IPS-15b (cell line): ENCODE measurements at regions not wholly inside any gene's neighbourhood (a gene's known extent, or its start where the extent isn't known, plus 50 kb on each side); places are given as distances from the start of the nearest gene placed in this dataset.
"Not testable (repeated sequence)": the region's sequence is repeated elsewhere in the genome, so short reads cannot be mapped to it uniquely, and the experiment has no call there.

Source experiments
- H3K27me3 ChIP-seq: one replicate; pipeline ENCODE4 v1.6.1; 2013; ENCODE audit warnings: low read length; ENCODE audit not compliant: control insufficient read depth, insufficient read depth
- H3K36me3 ChIP-seq: one replicate; pipeline ENCODE4 v1.6.1; 2013; ENCODE audit warnings: low read length; ENCODE audit not compliant: control insufficient read depth, insufficient read depth
- H3K4me1 ChIP-seq: one replicate; pipeline ENCODE4 v1.6.1; 2013; ENCODE audit warnings: mild to moderate bottlenecking, low read length; ENCODE audit not compliant: control insufficient read depth, insufficient read depth
- H3K4me3 ChIP-seq: one replicate; pipeline ENCODE4 v1.5.1; 2013; ENCODE audit warnings: low read depth, low read length
- H3K9ac ChIP-seq: one replicate; pipeline ENCODE4 v1.6.1; 2013; ENCODE audit warnings: low read depth, mild to moderate bottlenecking, low read length
- H3K9me3 ChIP-seq: one replicate; pipeline ENCODE4 v1.6.1; 2013; ENCODE audit warnings: mild to moderate bottlenecking, low read length; ENCODE audit not compliant: control insufficient read depth, insufficient read depth

DNA sequence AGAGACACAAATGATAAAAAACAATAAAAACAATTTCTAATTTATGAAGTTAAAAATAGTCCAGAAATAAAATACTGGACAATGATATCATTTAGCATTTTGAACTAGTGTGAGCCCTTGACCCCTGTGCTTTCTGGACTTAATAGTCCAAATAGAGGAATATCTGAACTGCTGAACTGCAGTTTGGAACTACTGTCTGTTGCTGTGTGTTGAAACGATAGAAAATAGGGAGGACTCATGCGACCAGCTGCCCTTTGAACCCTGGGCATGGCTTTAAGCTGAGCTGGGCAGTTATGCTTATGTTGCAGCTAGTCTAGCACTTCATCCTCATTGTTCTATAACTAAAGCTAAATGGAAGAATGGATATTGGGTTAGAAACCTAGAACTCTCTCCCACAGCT, 99.5 kb downstream of the FMR1NB start:
- Histone ChIP-seq H3K4me3 (no peak overlapping the region), H3K36me3 (no peaks in the 10 kb centered on the region), H3K9me3 (no peaks in the 10 kb centered on the region), H3K4me1 (no peaks in the 10 kb centered on the region), H3K9ac (no peak overlapping the region), H3K27me3 (no peaks in the 10 kb centered on the region)

DNA sequence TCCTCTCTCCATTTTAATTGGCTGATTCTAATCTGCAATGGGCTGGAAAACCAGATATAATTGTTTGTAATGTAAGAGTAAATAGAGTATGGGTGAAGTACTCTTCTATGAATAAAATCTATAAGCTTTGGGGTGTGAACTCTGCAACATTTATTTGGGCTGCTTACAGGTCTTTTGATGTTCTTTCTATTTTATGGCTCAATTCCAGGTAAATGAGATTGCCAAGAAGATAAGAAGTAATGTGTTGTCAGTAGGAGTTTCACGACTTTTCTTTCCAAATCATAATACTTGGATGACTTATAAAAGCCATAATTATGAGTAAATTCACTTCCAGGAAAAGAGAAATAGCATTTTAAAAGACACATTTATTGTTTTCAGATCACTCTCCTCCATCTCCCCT, 103.5 kb downstream of the FMR1NB start:
- no peaks in the 10 kb centered on the region for H3K9me3 ChIP-seq
- no peak overlapping the region for H3K4me3 ChIP-seq
- H3K27me3 ChIP-seq = no peaks in the 10 kb centered on the region
- H3K9ac ChIP-seq = no peak overlapping the region
- H3K36me3 ChIP-seq = no peaks in the 10 kb centered on the region
- H3K4me1 ChIP-seq = no peaks in the 10 kb centered on the region

DNA sequence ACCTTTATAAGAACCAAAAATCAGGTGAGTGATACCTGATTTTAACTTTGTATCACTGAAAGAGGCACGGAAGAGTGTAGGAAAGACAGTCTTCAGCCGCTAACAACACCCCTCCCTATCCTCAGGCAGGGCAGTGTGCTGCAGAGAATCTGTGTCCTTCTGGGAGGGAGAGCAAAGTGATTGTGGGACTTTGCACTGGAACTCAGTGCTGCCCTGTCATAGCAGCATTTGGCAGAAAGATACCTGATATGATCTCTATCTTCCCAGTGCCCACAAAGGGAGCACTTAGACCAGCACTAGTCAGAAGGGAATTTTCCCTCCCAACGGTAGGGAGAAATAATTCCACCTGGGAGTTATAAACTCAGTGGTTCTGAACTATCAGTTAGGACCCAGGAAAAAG, 139.0 kb downstream of the FMR1NB start:
- Histone ChIP-seq H3K36me3 (no peaks in the 10 kb centered on the region), H3K4me1 (no peaks in the 10 kb centered on the region), H3K9me3 (no peaks in the 10 kb centered on the region), H3K9ac (no peak overlapping the region), H3K4me3 (no peak overlapping the region), H3K27me3 (no peaks in the 10 kb centered on the region)

DNA sequence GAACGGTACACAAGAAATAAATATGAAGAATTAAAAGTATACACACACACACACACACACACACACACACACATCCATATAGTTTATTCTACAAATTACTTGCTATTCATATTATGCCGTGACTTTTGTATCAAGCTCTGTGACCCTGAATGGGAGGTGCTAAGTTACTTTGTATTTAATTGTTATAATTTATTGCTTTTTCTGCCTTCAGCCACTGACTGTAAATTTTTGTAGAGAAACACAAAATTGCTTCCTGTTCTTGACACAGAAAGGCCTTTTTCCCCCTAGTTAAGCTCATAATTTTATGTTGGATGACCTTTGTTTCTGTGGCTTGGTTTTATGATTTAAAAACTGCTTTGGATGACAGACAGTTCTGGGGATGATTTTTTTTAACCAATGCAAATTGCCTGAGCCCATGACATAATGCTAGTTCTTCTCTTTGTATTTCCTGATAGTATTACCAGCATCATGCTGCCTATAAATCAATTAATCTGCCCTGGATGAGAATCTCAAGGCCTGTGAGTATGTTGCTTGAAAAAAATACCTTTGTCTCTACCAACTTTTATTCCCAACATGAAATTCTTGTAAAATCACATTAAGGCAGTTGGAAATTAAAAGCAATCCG, 140.0 kb downstream of the FMR1NB start:
- no peak overlapping the region for H3K4me3 ChIP-seq

DNA sequence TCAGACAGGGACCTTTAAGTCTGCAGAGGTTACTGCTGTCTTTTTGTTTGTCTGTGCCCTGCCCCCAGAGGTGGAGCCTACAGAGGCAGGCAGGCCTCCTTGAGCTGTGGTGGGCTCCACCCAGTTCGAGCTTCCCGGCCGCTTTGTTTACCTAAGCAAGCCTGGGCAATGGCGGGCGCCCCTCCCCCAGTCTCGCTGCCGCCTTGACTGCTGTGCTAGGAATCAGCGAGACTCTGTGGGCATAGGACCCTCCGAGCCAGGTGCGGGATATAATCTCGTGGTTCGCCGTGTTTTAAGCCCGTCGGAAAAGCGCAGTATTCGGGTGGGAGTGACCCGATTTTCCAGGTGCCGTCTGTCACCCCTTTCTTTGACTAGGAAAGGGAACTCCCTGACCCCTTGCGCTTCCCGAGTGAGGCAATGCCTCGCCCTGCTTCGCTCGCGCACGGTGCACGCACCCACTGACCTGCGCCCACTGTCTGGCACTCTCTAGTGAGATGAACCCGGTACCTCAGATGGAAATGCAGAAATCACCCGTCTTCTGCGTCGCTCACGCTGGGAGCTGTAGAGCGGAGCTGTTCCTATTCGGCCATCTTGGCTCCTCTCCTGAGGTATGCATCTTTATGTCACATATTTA, 147.9 kb downstream of the FMR1NB start:
- H3K4me3 ChIP-seq, H3K9ac ChIP-seq, H3K4me1 ChIP-seq, H3K36me3 ChIP-seq, H3K27me3 ChIP-seq, H3K9me3 ChIP-seq: not testable (repeated sequence)

More for the DNA sequence above, 140.0 kb downstream of the FMR1NB start:
- H3K36me3 ChIP-seq = no peaks in the 10 kb centered on the region
- H3K9ac ChIP-seq = no peak overlapping the region
- H3K9me3 ChIP-seq = no peaks in the 10 kb centered on the region
- H3K27me3 ChIP-seq = no peaks in the 10 kb centered on the region
- no peaks in the 10 kb centered on the region for H3K4me1 ChIP-seq

DNA sequence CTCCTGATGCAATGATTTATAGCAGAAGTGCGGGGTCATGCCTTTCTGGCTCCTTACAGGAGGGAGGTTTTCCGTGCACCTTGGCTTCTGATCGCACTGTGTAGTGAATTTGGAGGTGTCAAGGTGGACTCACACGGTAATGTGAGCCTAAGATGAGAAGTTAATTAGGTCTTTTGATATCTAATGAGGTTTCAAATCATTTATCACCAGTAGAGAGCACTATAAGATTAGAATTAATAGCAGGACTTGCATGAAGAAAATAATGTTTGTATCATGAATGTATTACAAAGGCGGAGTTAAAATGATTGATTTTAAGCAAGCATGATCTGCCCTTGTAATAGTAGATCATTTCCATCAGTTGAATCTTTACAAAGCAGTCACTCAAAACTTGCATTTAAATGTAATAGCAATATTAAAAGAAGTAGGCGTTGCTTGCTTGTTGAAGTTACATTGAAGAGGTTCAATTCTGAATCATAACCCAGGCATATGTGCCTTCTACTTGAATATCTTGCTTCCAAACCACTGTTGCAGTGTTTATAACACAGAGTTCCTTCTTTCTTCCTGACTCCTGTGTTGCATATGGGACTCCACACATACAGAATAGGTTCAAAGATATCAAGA, 152.1 kb downstream of the FMR1NB start:
- Histone ChIP-seq H3K9ac (no peak overlapping the region), H3K27me3 (no peaks in the 10 kb centered on the region), H3K4me3 (no peak overlapping the region), H3K36me3 (no peaks in the 10 kb centered on the region), H3K4me1 (no peaks in the 10 kb centered on the region), H3K9me3 (no peaks in the 10 kb centered on the region)

DNA sequence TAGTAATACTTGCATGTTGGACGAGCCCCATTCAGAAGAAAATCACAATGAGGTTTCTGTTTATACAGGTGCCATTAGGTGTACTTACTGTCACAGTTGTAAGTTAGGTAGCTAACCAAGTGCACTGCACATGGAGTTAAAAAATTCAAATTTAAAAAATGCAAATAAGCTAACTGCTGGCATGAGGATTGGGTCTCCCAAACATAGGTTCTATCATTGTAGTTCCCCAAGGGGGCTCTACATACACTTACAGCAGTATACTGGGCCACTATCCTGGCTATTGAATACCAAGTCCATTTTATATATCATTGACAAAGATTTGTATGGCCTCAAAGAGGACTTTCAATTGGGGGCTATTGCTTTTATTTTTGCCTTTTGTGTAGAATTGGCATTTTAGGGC, 153.4 kb downstream of the FMR1NB start:
- no peak overlapping the region for H3K9ac ChIP-seq

DNA sequence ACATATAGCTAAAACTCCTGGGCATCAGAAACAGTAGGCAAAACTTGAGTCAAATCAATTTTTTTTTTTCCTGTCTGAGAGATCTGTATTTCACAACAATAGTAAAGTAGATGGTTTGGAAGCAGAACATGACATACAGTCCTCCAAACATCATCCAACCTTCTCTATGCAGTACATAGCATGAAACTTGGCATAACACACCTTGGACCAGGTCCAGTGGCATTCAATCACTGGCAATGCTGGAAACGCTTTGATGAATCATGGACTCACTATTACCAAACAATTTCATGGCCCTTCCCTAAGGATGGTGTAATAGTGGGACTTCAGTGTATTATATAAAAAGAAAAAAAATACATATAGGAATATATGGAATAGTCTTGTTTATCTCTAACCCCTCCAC, 154.6 kb downstream of the FMR1NB start:
- Histone ChIP-seq H3K4me3 (no peak overlapping the region), H3K9me3 (no peaks in the 10 kb centered on the region), H3K36me3 (no peaks in the 10 kb centered on the region), H3K9ac (no peak overlapping the region), H3K4me1 (no peaks in the 10 kb centered on the region), H3K27me3 (no peaks in the 10 kb centered on the region)

More for the DNA sequence above, 153.4 kb downstream of the FMR1NB start:
- Histone ChIP-seq H3K4me1 (no peaks in the 10 kb centered on the region), H3K36me3 (no peaks in the 10 kb centered on the region), H3K9me3 (no peaks in the 10 kb centered on the region), H3K27me3 (no peaks in the 10 kb centered on the region), H3K4me3 (no peak overlapping the region)

DNA sequence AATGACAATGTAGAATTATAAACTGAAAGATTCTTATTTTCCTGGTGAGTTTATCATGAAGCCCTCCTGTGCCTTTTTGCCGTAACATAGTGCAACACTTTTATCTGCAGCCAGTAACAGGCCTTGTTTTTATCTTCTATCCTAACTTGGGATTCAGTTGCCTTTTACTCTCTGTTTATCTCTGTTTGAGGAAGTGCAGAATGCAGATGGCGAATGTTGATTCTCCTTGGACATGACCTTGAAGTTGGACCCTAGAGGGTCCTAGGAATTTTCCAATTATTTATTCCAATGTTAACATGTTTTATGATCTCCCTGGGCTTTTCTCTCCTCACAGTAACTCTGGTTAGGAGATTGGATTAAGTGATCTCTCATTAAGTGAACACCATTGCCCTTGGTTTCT, 165.0 kb downstream of the FMR1NB start:
- no peaks in the 10 kb centered on the region for H3K4me1 ChIP-seq
- no peak overlapping the region for H3K4me3 ChIP-seq

DNA sequence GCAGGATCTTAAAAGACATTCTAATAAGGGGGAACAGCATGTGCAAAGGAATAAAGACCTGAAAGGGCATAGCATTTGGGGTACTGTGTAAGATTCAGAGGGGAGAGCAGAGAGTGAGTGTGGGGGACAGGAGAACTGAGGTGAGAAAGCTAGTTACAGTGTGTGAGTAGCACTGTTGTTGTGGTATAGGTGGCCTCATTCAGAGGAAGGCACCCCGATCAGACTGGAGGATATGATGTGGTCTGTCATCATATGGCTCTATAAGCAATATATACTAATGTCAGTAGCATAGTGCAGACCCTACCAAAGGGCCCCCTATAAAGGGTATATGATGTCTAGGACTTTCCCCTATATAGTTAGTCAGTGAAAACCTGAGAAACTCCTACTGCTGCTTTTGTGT, 175.8 kb downstream of the FMR1NB start:
- no peaks in the 10 kb centered on the region for H3K9me3 ChIP-seq

More for the DNA sequence above, 165.0 kb downstream of the FMR1NB start:
- Histone ChIP-seq H3K9ac (no peak overlapping the region), H3K27me3 (no peaks in the 10 kb centered on the region), H3K36me3 (no peaks in the 10 kb centered on the region), H3K9me3 (no peaks in the 10 kb centered on the region)

DNA sequence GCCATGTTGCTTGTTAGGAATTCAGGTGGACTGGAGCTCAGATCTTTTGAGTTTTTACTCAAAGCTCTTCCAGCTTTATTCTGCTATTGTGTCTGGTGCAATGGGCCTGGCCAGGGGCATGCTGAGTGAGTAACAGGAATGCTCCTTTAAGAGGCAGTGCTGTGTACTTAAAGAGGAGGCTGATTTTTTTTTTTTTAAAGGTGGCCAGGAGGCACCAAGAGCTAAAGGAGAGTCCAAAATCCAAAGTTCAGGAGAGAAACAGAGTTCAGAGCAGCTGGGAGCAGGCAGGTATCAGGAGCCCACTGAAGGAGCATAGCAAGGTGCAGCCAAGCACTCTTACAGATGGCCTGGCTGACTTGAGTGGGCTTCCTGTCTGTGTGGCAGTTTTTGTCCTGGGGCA, 178.7 kb downstream of the FMR1NB start:
- H3K9me3 ChIP-seq = no peaks in the 10 kb centered on the region
- no peaks in the 10 kb centered on the region for H3K27me3 ChIP-seq
- no peak overlapping the region for H3K9ac ChIP-seq
- H3K36me3 ChIP-seq = no peaks in the 10 kb centered on the region
- H3K4me3 ChIP-seq = no peak overlapping the region
- H3K4me1 ChIP-seq = no peaks in the 10 kb centered on the region

More for the DNA sequence above, 175.8 kb downstream of the FMR1NB start:
- no peak overlapping the region for H3K9ac ChIP-seq
- H3K27me3 ChIP-seq = no peaks in the 10 kb centered on the region
- no peaks in the 10 kb centered on the region for H3K4me1 ChIP-seq
- no peaks in the 10 kb centered on the region for H3K36me3 ChIP-seq
- no peak overlapping the region for H3K4me3 ChIP-seq

DNA sequence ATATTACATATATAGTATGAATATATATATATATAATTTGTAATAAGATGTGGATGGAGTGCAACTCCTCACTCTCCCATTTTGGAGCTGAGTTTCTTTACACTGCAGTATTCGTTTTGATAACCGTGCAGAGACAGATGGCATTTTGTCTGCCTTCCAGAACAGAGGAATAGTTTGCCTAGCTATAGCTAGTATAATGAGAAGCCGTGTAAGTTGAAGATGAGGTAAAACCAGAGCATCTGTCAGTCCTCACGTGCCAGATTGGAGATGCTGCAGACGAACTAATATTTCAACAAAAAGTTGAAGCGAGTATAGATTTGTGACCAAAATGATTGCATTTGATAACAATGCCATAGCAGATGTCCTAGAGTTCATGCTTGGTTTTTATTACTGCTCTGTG, 180.6 kb downstream of the FMR1NB start:
- H3K9me3 ChIP-seq = no peaks in the 10 kb centered on the region

More for the DNA sequence above, 180.6 kb downstream of the FMR1NB start:
- Histone ChIP-seq H3K9ac (no peak overlapping the region), H3K36me3 (no peaks in the 10 kb centered on the region), H3K27me3 (no peaks in the 10 kb centered on the region), H3K4me1 (no peaks in the 10 kb centered on the region), H3K4me3 (no peak overlapping the region)
